Peyer's patch (tissue), 4 donors: ENCODE measurements at regions not wholly inside any gene's neighbourhood (a gene's known extent, or its start where the extent isn't known, plus 50 kb on each side); places are given as distances from the start of the nearest gene placed in this dataset.

ENCODE experiments used
- CTCF ChIP-seq, 6 experiments: fragments of 450-650 bp in 4 of 6; fragments of 200-600 bp in 2 of 6; sonication (generic) in 1 of 6; IDR thresholded peaks; one replicate each; pipeline ENCODE4 v1.5.1; 2017 to 2019; ENCODE audit warnings: antibody characterized with exemption in 6 of 6, mild to moderate bottlenecking in 3 of 6, moderate library complexity in 1 of 6
- POLR2A ChIP-seq, 2 donors: fragments of 450-650 bp; IDR thresholded peaks; one replicate each; pipeline ENCODE4 v1.5.1; 2017; ENCODE audit warnings: antibody characterized with exemption in 2 of 2, mild to moderate bottlenecking in 2 of 2, moderate library complexity in 2 of 2

DNA sequence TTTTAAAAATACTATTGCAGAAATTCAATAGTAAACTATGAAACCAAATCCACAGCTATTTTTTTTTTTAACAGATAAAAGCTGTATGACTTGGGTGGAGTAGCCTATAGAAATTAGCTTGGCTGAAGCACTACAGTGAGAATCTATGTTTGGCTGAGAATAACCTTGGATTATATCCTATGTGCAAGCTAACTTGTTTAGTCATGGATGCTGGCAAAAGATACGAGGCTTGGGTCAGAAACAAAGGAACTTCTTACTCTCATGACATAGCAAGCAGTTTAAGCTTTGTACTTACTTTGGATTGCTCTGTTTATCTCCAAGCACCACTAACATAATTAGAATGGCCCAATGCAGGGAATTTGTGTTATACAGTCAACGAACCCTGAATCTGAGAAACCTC is 119.2 kb upstream of the GRID2 start:
- TF ChIP-seq CTCF (IDR thresholded peaks at IDR 0.05) (no peak), POLR2A (IDR thresholded peaks at IDR 0.05) (no peak)
